ENCODE measurements at regions not wholly inside any gene's neighbourhood (a gene's known extent, or its start where the extent isn't known, plus 50 kb on each side); places are given as distances from the start of the nearest gene placed in this dataset.

DNA sequence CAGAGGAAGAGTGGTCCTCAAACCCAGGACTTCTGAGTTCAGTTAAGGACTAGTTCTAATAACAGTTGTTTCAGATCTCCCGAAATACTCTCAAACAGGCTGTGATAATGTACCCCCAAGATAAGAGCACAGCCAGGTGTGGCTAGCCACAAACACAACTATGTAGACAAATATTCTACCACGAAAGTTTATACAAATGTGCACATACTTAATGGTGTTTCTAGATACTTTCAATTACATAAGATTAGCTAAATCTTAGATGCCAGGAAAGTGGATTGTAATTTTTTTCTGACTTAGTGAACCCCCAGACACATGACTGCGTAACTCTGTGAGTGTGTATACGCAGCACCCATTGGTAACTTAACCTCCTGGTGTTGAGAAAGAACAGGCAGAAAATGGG, 270.0 kb downstream of the USP25 start:
- no peak for TF ChIP-seq CTCF (IDR thresholded peaks at IDR 0.05; ENCODE audit: low read depth, low read length)
- TF ChIP-seq EZH2phosphoT487 (IDR thresholded peaks at IDR 0.05; ENCODE audit: low read depth): no peak
